Activated CD4-positive, alpha-beta T cell treated with anti-CD3 and anti-CD28 coated beads for 36 hours (primary cell): ENCODE measurements at regions not wholly inside any gene's neighbourhood (a gene's known extent, or its start where the extent isn't known, plus 50 kb on each side); places are given as distances from the start of the nearest gene placed in this dataset.
A peak's percentile ranks its signal among the peaks of the same experiment; 100 is the strongest.

ENCODE experiments used
- ATAC-seq: fragments of 200-7000 bp; cut with Tn5 transposase; one replicate; pipeline ENCODE4 v1.10.0; 2021; ENCODE audit warnings: mild to moderate bottlenecking, moderate library complexity
- CTCF ChIA-PET: fragments of 350-600 bp; sonication (Branson Sonifier 250); formaldehyde crosslinking; loops from one replicate; lab custom pipeline; 2021; ENCODE audit warnings: antibody characterized with exemption; lab: Charles Lee
- POLR2A ChIA-PET: fragments of 350-600 bp; sonication (Branson Sonifier 250); formaldehyde crosslinking; loops from one replicate; lab custom pipeline; 2021; ENCODE audit warnings: antibody characterized with exemption, inconsistent platforms; lab: Charles Lee
- DNase-seq: peaks from one replicate; pipeline ENCODE4 v3.0.0-alpha.2; 2020
- H3K27ac Mint-ChIP-seq: one replicate; pipeline ENCODE4 v1.8.0; 2021; ENCODE audit warnings: mixed read lengths
- H3K27me3 Mint-ChIP-seq: one replicate; pipeline ENCODE4 v1.8.0; 2021; ENCODE audit warnings: mixed read lengths
- H3K36me3 Mint-ChIP-seq: one replicate; pipeline ENCODE4 v1.8.0; 2021; ENCODE audit warnings: low read depth, mixed read lengths
- H3K4me1 Mint-ChIP-seq: one replicate; pipeline ENCODE4 v1.8.0; 2021; ENCODE audit warnings: mixed read lengths
- H3K4me3 Mint-ChIP-seq: one replicate; pipeline ENCODE4 v1.8.0; 2021; ENCODE audit warnings: mild to moderate bottlenecking, moderate library complexity, mixed read lengths
- H3K9me3 Mint-ChIP-seq: one replicate; pipeline ENCODE4 v1.8.0; 2021; ENCODE audit warnings: low read depth, mixed read lengths
- intact Hi-C, 2 experiments: fragments of 100-400 bp; cut with DNase I in 1 of 2; cut with micrococcal nuclease in 1 of 2; formaldehyde crosslinking; loops; one replicate each; pipeline versions ENCODE4 v1.14.2 to v1.15.1; 2022 to 2024; cut with DNase I, micrococcal nuclease

- intact Hi-C loops, result no loop called here
- POLR2A ChIA-PET, result interaction anchor here (0.6 to 0.7 kb wide), 2 partner anchors 214 to 539 kb away, joined by 4 to 5 read pairs; no protein-coding TSS in a partner anchor
- H3K36me3 Mint-ChIP-seq, result peaks cover 4% of the 10 kb centered on the region
Measured at GRCh38 chr6:45724027-45724426, 291.6 kb downstream of the CLIC5 start.

GRCh38 chr6:45722876-45723275 is 292.8 kb downstream of the CLIC5 start:
- peaks cover 2% of the 10 kb centered on the region for H3K4me1 Mint-ChIP-seq
- peaks cover 2% of the 10 kb centered on the region for H3K27me3 Mint-ChIP-seq
- no peak for DNase-seq
- no peak overlapping the region for H3K27ac Mint-ChIP-seq
- H3K36me3 Mint-ChIP-seq, result peaks cover 4% of the 10 kb centered on the region
- POLR2A ChIA-PET, result no interaction called here
- intact Hi-C loops, result no loop called here
- no peak for ATAC-seq
- CTCF ChIA-PET, result interaction anchor here (1.4 kb wide), 1 partner anchor 22 kb away, joined by 3 read pairs; no protein-coding TSS in a partner anchor
- H3K9me3 Mint-ChIP-seq, result peaks cover 4% of the 10 kb centered on the region
- H3K4me3 Mint-ChIP-seq, result no peak overlapping the region

More at GRCh38 chr6:45724027-45724426, 291.6 kb downstream of the CLIC5 start:
- no peaks in the 10 kb centered on the region for H3K4me1 Mint-ChIP-seq
- peaks cover 4% of the 10 kb centered on the region for H3K9me3 Mint-ChIP-seq
- DNase-seq (no peak), ATAC-seq (no peak)
- no peak overlapping the region for H3K4me3 Mint-ChIP-seq
- peaks cover 2% of the 10 kb centered on the region for H3K27me3 Mint-ChIP-seq
- CTCF ChIA-PET, result interaction anchor here (0.8 kb wide), 1 partner anchor 207 kb away, joined by 4 read pairs; no protein-coding TSS in a partner anchor
- H3K27ac Mint-ChIP-seq, result no peak overlapping the region

- Mint-ChIP-seq H3K4me1 (peaks cover 7% of the 10 kb centered on the region), H3K27me3 (peaks cover 2% of the 10 kb centered on the region), H3K9me3 (peaks cover 4% of the 10 kb centered on the region), H3K4me3 (no peak overlapping the region), H3K27ac (no peak overlapping the region), H3K36me3 (peaks cover 4% of the 10 kb centered on the region)
- POLR2A ChIA-PET, result no interaction called here
- DNase-seq (no peak), ATAC-seq (no peak)
- intact Hi-C loops, result no loop called here
- CTCF ChIA-PET, result interaction anchor here (0.7 to 1.4 kb wide), 3 partner anchors 21 to 398 kb away, joined by 3 to 4 read pairs (median 3); no protein-coding TSS in a partner anchor
Measured at GRCh38 chr6:45721665-45722064, 294.0 kb downstream of the CLIC5 start.

GRCh38 chr6:45718871-45719270 is 296.8 kb downstream of the CLIC5 start:
- DNase-seq (no peak), ATAC-seq (no peak)
- H3K4me1 Mint-ChIP-seq, result peaks cover 32% of the 10 kb centered on the region
- CTCF ChIA-PET, result interaction anchor here (0.5 kb wide), 1 partner anchor 201 kb away, joined by 3 read pairs; no protein-coding TSS in a partner anchor
- H3K4me3 Mint-ChIP-seq, result no peak overlapping the region
- POLR2A ChIA-PET, result no interaction called here
- peaks cover 4% of the 10 kb centered on the region for H3K36me3 Mint-ChIP-seq
- H3K9me3 Mint-ChIP-seq, result peaks cover 4% of the 10 kb centered on the region
- peaks cover 5% of the 10 kb centered on the region for H3K27me3 Mint-ChIP-seq
- intact Hi-C loops, result loop anchor here (10.0 kb wide), 2 partner anchors 784 to 794 kb away; no protein-coding TSS in a partner anchor
- no peak overlapping the region for H3K27ac Mint-ChIP-seq

- peaks cover 38% of the 10 kb centered on the region for H3K4me1 Mint-ChIP-seq
Measured at GRCh38 chr6:45718131-45718530, 297.5 kb downstream of the CLIC5 start.

GRCh38 chr6:45717715-45718114 is 297.9 kb downstream of the CLIC5 start:
- Mint-ChIP-seq H3K27me3 (peaks cover 5% of the 10 kb centered on the region), H3K4me3 (no peak overlapping the region), H3K9me3 (no peaks in the 10 kb centered on the region), H3K4me1 (peaks cover 42% of the 10 kb centered on the region), H3K36me3 (peaks cover under 1% of the 10 kb centered on the region), H3K27ac (no peak overlapping the region)
- intact Hi-C loops, result loop anchor here (10.0 kb wide), 2 partner anchors 783 to 793 kb away; no protein-coding TSS in a partner anchor
- CTCF ChIA-PET, result no interaction called here
- DNase-seq (no peak), ATAC-seq (no peak)
- POLR2A ChIA-PET, result no interaction called here

More at GRCh38 chr6:45718131-45718530, 297.5 kb downstream of the CLIC5 start:
- POLR2A ChIA-PET, result no interaction called here
- Mint-ChIP-seq H3K9me3 (peaks cover 4% of the 10 kb centered on the region), H3K36me3 (peaks cover 4% of the 10 kb centered on the region), H3K27me3 (peaks cover 5% of the 10 kb centered on the region), H3K4me3 (no peak overlapping the region), H3K27ac (no peak overlapping the region)
- no peak for ATAC-seq
- no peak for DNase-seq
- intact Hi-C loops, result loop anchor here (10.0 kb wide), 2 partner anchors 783 to 793 kb away; no protein-coding TSS in a partner anchor
- CTCF ChIA-PET, result no interaction called here

GRCh38 chr6:45717027-45717426 is 298.6 kb downstream of the CLIC5 start:
- POLR2A ChIA-PET, result no interaction called here
- intact Hi-C loops, result loop anchor here (10.0 kb wide), 2 partner anchors 782 to 792 kb away; no protein-coding TSS in a partner anchor
- Mint-ChIP-seq H3K36me3 (no peaks in the 10 kb centered on the region), H3K9me3 (no peaks in the 10 kb centered on the region), H3K27ac (no peak overlapping the region), H3K4me1 (peaks cover 48% of the 10 kb centered on the region), H3K4me3 (no peak overlapping the region), H3K27me3 (peaks cover 5% of the 10 kb centered on the region)
- CTCF ChIA-PET, result no interaction called here
- DNase-seq (no peak), ATAC-seq (no peak)

- ChIA-PET POLR2A (no interaction called here), CTCF (interaction anchor here (0.8 to 1.9 kb wide), 5 partner anchors 10 to 338 kb away, joined by 3 to 7 read pairs (median 5); partner anchors contain the start of gene SUPT3H)
- ATAC-seq (peak; percentile 6), DNase-seq (peak; percentile 36)
- Mint-ChIP-seq H3K9me3 (no peaks in the 10 kb centered on the region), H3K36me3 (no peaks in the 10 kb centered on the region), H3K27ac (peak overlapping the region; percentile 89), H3K27me3 (peaks cover 2% of the 10 kb centered on the region), H3K4me3 (no peak overlapping the region), H3K4me1 (peaks cover 48% of the 10 kb centered on the region)
- intact Hi-C loops, result loop anchor here (2.0 to 10.0 kb wide), 4 partner anchors 781 to 1241 kb away; no protein-coding TSS in a partner anchor
Measured at GRCh38 chr6:45715508-45715803, 300.2 kb downstream of the CLIC5 start.

- H3K27ac Mint-ChIP-seq, result peak overlapping the region; percentile 89
- intact Hi-C loops, result loop anchor here (1.0 to 10.0 kb wide), 13 partner anchors 22 to 1240 kb away; no protein-coding TSS in a partner anchor
- POLR2A ChIA-PET, result interaction anchor here (0.6 to 1.5 kb wide), 5 partner anchors 12 to 377 kb away, joined by 3 to 4 read pairs (median 3); no protein-coding TSS in a partner anchor
- H3K27me3 Mint-ChIP-seq, result peaks cover 2% of the 10 kb centered on the region
- H3K4me1 Mint-ChIP-seq, result peaks cover 48% of the 10 kb centered on the region
- peak overlapping the region; percentile 24 for H3K4me3 Mint-ChIP-seq
- H3K9me3 Mint-ChIP-seq, result no peaks in the 10 kb centered on the region
- ATAC-seq (peak; percentile 43), DNase-seq (peak; percentile 57)
- no peaks in the 10 kb centered on the region for H3K36me3 Mint-ChIP-seq
- CTCF ChIA-PET, result interaction anchor here (0.6 to 2.2 kb wide), 32 partner anchors 9 to 1239 kb away, joined by 3 to 19 read pairs (median 4); partner anchors contain the start of gene SUPT3H
Measured at GRCh38 chr6:45714741-45715507, 300.7 kb downstream of the CLIC5 start.

GRCh38 chr6:45714006-45714730 is 301.5 kb downstream of the CLIC5 start:
- CTCF ChIA-PET, result interaction anchor here (0.6 to 2.2 kb wide), 27 partner anchors 9 to 1239 kb away, joined by 3 to 19 read pairs (median 4); partner anchors contain the start of gene SUPT3H
- ATAC-seq, result peak; percentile 12
- no peaks in the 10 kb centered on the region for H3K9me3 Mint-ChIP-seq
- H3K27ac Mint-ChIP-seq, result peak overlapping the region; percentile 89
- H3K4me1 Mint-ChIP-seq, result peaks cover 48% of the 10 kb centered on the region
- H3K36me3 Mint-ChIP-seq, result no peaks in the 10 kb centered on the region
- peak overlapping the region; percentile 24 for H3K4me3 Mint-ChIP-seq
- intact Hi-C loops, result loop anchor here (1.0 to 10.0 kb wide), 13 partner anchors 23 to 1239 kb away; no protein-coding TSS in a partner anchor
- peaks cover 2% of the 10 kb centered on the region for H3K27me3 Mint-ChIP-seq
- peak; percentile 47 for DNase-seq
- POLR2A ChIA-PET, result interaction anchor here (0.6 to 1.5 kb wide), 5 partner anchors 13 to 377 kb away, joined by 3 to 4 read pairs (median 3); no protein-coding TSS in a partner anchor
